HG03095 (cell line): ENCODE measurements at regions not wholly inside any gene's neighbourhood (a gene's known extent, or its start where the extent isn't known, plus 50 kb on each side); places are given as distances from the start of the nearest gene placed in this dataset.
"Not testable (repeated sequence)": the region's sequence is repeated elsewhere in the genome, so short reads cannot be mapped to it uniquely, and the experiment has no call there.

ENCODE experiments used
- ATAC-seq: cut with Tn5 transposase; IDR thresholded peaks from one replicate; pipeline ENCODE4 v1.9.1; 2021; ENCODE audit warnings: moderate library complexity; ENCODE audit not compliant: unreplicated experiment

GRCh38 chr20:19110285-19110684, 102.2 kb upstream of the SLC24A3 start:
- no peak for ATAC-seq

GRCh38 chr20:19110881-19111460, 101.5 kb upstream of the SLC24A3 start:
- ATAC-seq, result no peak

- no peak for ATAC-seq
Observed at GRCh38 chr20:19112828-19113227, 99.6 kb upstream of the SLC24A3 start.

- ATAC-seq, result no peak
Observed at GRCh38 chr20:19113343-19113930, 99.0 kb upstream of the SLC24A3 start.

- ATAC-seq, result no peak
Observed at GRCh38 chr20:19114410-19114809, 98.0 kb upstream of the SLC24A3 start.

- no peak for ATAC-seq
Observed at GRCh38 chr20:19115581-19115980, 96.9 kb upstream of the SLC24A3 start.

GRCh38 chr20:19120011-19120410, 92.4 kb upstream of the SLC24A3 start:
- ATAC-seq, result no peak

- no peak for ATAC-seq
Observed at GRCh38 chr20:19120569-19120968, 91.9 kb upstream of the SLC24A3 start.

GRCh38 chr20:19121463-19121862, 91.0 kb upstream of the SLC24A3 start:
- no peak for ATAC-seq

GRCh38 chr20:19121916-19122315, 90.5 kb upstream of the SLC24A3 start:
- ATAC-seq, result no peak

- ATAC-seq, result no peak
Observed at GRCh38 chr20:19122395-19122794, 90.0 kb upstream of the SLC24A3 start.

- no peak for ATAC-seq
Observed at GRCh38 chr20:19125508-19125907, 86.9 kb upstream of the SLC24A3 start.

- no peak for ATAC-seq
Observed at GRCh38 chr20:19129306-19129705, 83.1 kb upstream of the SLC24A3 start.

- ATAC-seq, result no peak
Observed at GRCh38 chr20:19129976-19130612, 82.3 kb upstream of the SLC24A3 start.

- no peak for ATAC-seq
Observed at GRCh38 chr20:19130613-19130984, 81.8 kb upstream of the SLC24A3 start.

- ATAC-seq, result no peak
Observed at GRCh38 chr20:19137641-19138040, 74.8 kb upstream of the SLC24A3 start.

- no peak for ATAC-seq
Observed at GRCh38 chr20:19138758-19139157, 73.7 kb upstream of the SLC24A3 start.

- ATAC-seq, result not testable (repeated sequence)
Observed at GRCh38 chr20:19139584-19139983, 72.9 kb upstream of the SLC24A3 start.

GRCh38 chr20:19141998-19142397, 70.4 kb upstream of the SLC24A3 start:
- no peak for ATAC-seq

GRCh38 chr20:19143890-19144289, 68.6 kb upstream of the SLC24A3 start:
- no peak for ATAC-seq

- no peak for ATAC-seq
Observed at GRCh38 chr20:19161336-19161735, 51.1 kb upstream of the SLC24A3 start.
